ENCODE measurements at regions not wholly inside any gene's neighbourhood (a gene's known extent, or its start where the extent isn't known, plus 50 kb on each side); places are given as distances from the start of the nearest gene placed in this dataset.

GRCh38 chr1:213925531-213926182 lies 62.1 kb upstream of the PROX1 start:
- TF ChIP-seq POLR2AphosphoS5 (IDR thresholded peaks at IDR 0.05) (no peak), CTCF (IDR thresholded peaks at IDR 0.05) (no peak), POLR2A (IDR thresholded peaks at IDR 0.05) (no peak)
- H3K27me3 ChIP-seq: no peaks in the 10 kb centered on the region
- no peak for DNase-seq (ENCODE audit: low spot score in 2 of 2)
- no peak overlapping the region for H3K4me3 ChIP-seq
- intact Hi-C loops (cut with DNase I; ENCODE audit: low total_unique reads): no loop called here
- no peaks in the 10 kb centered on the region for H3K9me3 ChIP-seq
- H3K4me1 ChIP-seq: no peaks in the 10 kb centered on the region
- no peak overlapping the region for H3K27ac ChIP-seq
- H3K36me3 ChIP-seq: no peaks in the 10 kb centered on the region

GRCh38 chr1:213927846-213928245 lies 59.9 kb upstream of the PROX1 start:
- no peak for TF ChIP-seq POLR2AphosphoS5 (IDR thresholded peaks at IDR 0.05)
- TF ChIP-seq CTCF (IDR thresholded peaks at IDR 0.05): no peak
- TF ChIP-seq POLR2A (IDR thresholded peaks at IDR 0.05): no peak
- Histone ChIP-seq H3K27ac (no peak overlapping the region), H3K27me3 (no peaks in the 10 kb centered on the region), H3K9me3 (no peaks in the 10 kb centered on the region), H3K36me3 (no peaks in the 10 kb centered on the region), H3K4me3 (no peak overlapping the region), H3K4me1 (no peaks in the 10 kb centered on the region)
- intact Hi-C loops (cut with DNase I; ENCODE audit: low total_unique reads): no loop called here
- no peak for DNase-seq (ENCODE audit: low spot score in 2 of 2)

DNA sequence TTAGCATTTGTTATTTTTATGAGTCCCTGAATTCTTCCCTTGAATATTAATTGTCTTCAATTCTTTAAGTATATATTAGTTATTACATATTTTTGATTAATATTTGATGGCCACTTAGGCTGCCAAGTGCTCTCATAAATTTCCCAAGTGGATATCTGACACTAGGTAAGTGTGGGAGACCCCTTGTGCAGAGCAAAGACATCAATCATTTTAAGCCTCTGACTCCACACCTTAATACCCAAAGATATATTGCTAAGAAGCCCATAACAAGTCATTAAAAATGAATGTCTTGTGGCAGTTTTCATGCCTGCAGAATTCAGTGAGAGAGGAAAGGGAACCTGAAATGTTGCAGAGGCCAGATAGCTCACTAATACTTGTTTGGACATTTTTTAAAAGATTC lies 58.4 kb upstream of the PROX1 start:
- H3K27me3 ChIP-seq: no peaks in the 10 kb centered on the region
- intact Hi-C loops (cut with DNase I; ENCODE audit: low total_unique reads): no loop called here
- no peak for DNase-seq (ENCODE audit: low spot score in 2 of 2)
- H3K27ac ChIP-seq: no peak overlapping the region
- no peaks in the 10 kb centered on the region for H3K4me1 ChIP-seq
- no peaks in the 10 kb centered on the region for H3K9me3 ChIP-seq
- H3K4me3 ChIP-seq: no peak overlapping the region
- no peak for TF ChIP-seq POLR2A (IDR thresholded peaks at IDR 0.05)
- TF ChIP-seq CTCF (IDR thresholded peaks at IDR 0.05): no peak
- TF ChIP-seq POLR2AphosphoS5 (IDR thresholded peaks at IDR 0.05): no peak
- H3K36me3 ChIP-seq: no peaks in the 10 kb centered on the region

DNA sequence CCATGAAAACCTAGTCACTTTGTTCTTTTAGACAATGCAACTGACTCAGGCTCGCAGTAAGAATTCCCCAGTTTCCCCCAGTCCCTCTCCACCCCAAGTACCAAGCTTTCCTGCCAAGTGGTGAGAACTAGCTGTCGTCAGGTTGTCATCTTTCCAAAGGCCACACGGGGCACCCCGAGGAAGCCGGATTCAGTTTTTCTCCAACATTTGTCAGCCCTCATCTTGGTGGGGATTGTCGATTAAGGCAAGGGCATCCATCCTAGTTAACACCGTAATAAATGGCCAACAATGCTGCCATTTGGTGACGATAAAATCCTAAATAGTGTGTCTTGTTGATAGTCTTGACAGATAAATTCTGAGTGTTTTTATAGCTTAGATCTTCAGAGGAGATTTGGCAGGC lies 55.9 kb upstream of the PROX1 start:
- Histone ChIP-seq H3K4me1 (no peaks in the 10 kb centered on the region), H3K27ac (no peak overlapping the region), H3K9me3 (no peaks in the 10 kb centered on the region), H3K4me3 (no peak overlapping the region), H3K36me3 (no peaks in the 10 kb centered on the region), H3K27me3 (no peaks in the 10 kb centered on the region)
- intact Hi-C loops (cut with DNase I; ENCODE audit: low total_unique reads): no loop called here
- TF ChIP-seq CTCF (IDR thresholded peaks at IDR 0.05) (no peak), POLR2AphosphoS5 (IDR thresholded peaks at IDR 0.05) (no peak), POLR2A (IDR thresholded peaks at IDR 0.05) (no peak)
- no peak for DNase-seq (ENCODE audit: low spot score in 2 of 2)

- Histone ChIP-seq H3K4me3 (no peak overlapping the region), H3K4me1 (no peaks in the 10 kb centered on the region), H3K27ac (no peak overlapping the region), H3K9me3 (peaks cover 0 to 4% of the 10 kb centered on the region in 2 donors), H3K27me3 (no peaks in the 10 kb centered on the region), H3K36me3 (no peaks in the 10 kb centered on the region)
- intact Hi-C loops (cut with DNase I; ENCODE audit: low total_unique reads): no loop called here
- no peak for DNase-seq (ENCODE audit: low spot score in 2 of 2)
- no peak for TF ChIP-seq POLR2AphosphoS5 (IDR thresholded peaks at IDR 0.05)
- no peak for TF ChIP-seq CTCF (IDR thresholded peaks at IDR 0.05)
- no peak for TF ChIP-seq POLR2A (IDR thresholded peaks at IDR 0.05)
These were observed 54.4 kb upstream of the PROX1 start for GRCh38 chr1:213933336-213933735.
